ENCODE measurements at regions not wholly inside any gene's neighbourhood (a gene's known extent, or its start where the extent isn't known, plus 50 kb on each side); places are given as distances from the start of the nearest gene placed in this dataset.

GRCh38 chr6:1014431-1014807 is 297.5 kb upstream of the FOXQ1 start:
- Histone ChIP-seq H3K27me3 (ENCODE audit: insufficient read depth, poor library complexity, severe bottlenecking) (no peaks in the 10 kb centered on the region), H3K27ac (replicated peaks) (no peak overlapping the region), H3K4me3 (replicated peaks; ENCODE audit: insufficient read depth, low read length) (no peak overlapping the region)
- no peak for DNase-seq (ENCODE audit: low read depth in 1 of 2, low spot score in 1 of 2)
- TF ChIP-seq REST (IDR thresholded peaks at IDR 0.05; ENCODE audit: insufficient replicate concordance, low read depth) (no peak), SPI1 (IDR thresholded peaks at IDR 0.05; ENCODE audit: borderline replicate concordance, low read depth) (no peak), GABPA (IDR thresholded peaks at IDR 0.05; ENCODE audit: low read depth) (no peak), POLR2AphosphoS5 (IDR thresholded peaks at IDR 0.05; ENCODE audit: low read depth) (no peak)
- TF ChIP-seq, protein P1, sequence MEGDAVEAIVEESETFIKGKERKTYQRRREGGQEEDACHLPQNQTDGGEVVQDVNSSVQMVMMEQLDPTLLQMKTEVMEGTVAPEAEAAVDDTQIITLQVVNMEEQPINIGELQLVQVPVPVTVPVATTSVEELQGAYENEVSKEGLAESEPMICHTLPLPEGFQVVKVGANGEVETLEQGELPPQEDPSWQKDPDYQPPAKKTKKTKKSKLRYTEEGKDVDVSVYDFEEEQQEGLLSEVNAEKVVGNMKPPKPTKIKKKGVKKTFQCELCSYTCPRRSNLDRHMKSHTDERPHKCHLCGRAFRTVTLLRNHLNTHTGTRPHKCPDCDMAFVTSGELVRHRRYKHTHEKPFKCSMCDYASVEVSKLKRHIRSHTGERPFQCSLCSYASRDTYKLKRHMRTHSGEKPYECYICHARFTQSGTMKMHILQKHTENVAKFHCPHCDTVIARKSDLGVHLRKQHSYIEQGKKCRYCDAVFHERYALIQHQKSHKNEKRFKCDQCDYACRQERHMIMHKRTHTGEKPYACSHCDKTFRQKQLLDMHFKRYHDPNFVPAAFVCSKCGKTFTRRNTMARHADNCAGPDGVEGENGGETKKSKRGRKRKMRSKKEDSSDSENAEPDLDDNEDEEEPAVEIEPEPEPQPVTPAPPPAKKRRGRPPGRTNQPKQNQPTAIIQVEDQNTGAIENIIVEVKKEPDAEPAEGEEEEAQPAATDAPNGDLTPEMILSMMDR (IDR thresholded peaks at IDR 0.05; ENCODE audit: insufficient read depth, low read length), result no peak

GRCh38 chr6:1013656-1014430 is 298.1 kb upstream of the FOXQ1 start:
- no peak overlapping the region for H3K27ac ChIP-seq (replicated peaks)
- DNase-seq (ENCODE audit: low read depth in 1 of 2, low spot score in 1 of 2), result no peak
- no peaks in the 10 kb centered on the region for H3K27me3 ChIP-seq (ENCODE audit: insufficient read depth, poor library complexity, severe bottlenecking)
- no peak overlapping the region for H3K4me3 ChIP-seq (replicated peaks; ENCODE audit: insufficient read depth, low read length)
- TF ChIP-seq GABPA (IDR thresholded peaks at IDR 0.05; ENCODE audit: low read depth), result no peak
- TF ChIP-seq SPI1 (IDR thresholded peaks at IDR 0.05; ENCODE audit: borderline replicate concordance, low read depth), result no peak
- TF ChIP-seq POLR2AphosphoS5 (IDR thresholded peaks at IDR 0.05; ENCODE audit: low read depth), result no peak
- no peak for TF ChIP-seq REST (IDR thresholded peaks at IDR 0.05; ENCODE audit: insufficient replicate concordance, low read depth)
- TF ChIP-seq, protein P1 (IDR thresholded peaks at IDR 0.05; ENCODE audit: insufficient read depth, low read length), result no peak

DNA sequence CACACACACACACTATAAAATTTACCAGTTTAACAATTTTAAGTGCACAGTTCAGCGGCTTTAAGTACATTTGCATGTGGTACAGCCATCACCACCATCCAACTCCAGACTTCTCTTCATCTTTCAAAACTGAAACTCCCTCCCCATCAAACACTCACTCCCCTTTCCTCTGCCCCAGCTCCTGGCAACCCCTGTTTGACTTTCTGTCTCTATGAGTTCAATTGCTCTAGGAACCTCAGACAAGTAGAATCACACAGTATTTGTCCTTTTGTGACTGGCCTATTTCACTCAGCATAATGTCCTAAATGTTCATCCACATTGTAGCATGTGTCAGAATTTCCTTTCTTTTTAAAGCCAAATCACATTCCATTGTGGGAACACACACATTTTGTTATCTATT is 302.8 kb upstream of the FOXQ1 start:
- H3K27me3 ChIP-seq (ENCODE audit: insufficient read depth, poor library complexity, severe bottlenecking), result no peaks in the 10 kb centered on the region
- TF ChIP-seq GABPA (IDR thresholded peaks at IDR 0.05; ENCODE audit: low read depth), result no peak
- no peak for TF ChIP-seq REST (IDR thresholded peaks at IDR 0.05; ENCODE audit: insufficient replicate concordance, low read depth)
- TF ChIP-seq, protein P1 (IDR thresholded peaks at IDR 0.05; ENCODE audit: insufficient read depth, low read length), result no peak
- no peak for TF ChIP-seq SPI1 (IDR thresholded peaks at IDR 0.05; ENCODE audit: borderline replicate concordance, low read depth)
- TF ChIP-seq POLR2AphosphoS5 (IDR thresholded peaks at IDR 0.05; ENCODE audit: low read depth), result no peak
- no peak for DNase-seq (ENCODE audit: low read depth in 1 of 2, low spot score in 1 of 2)
- no peak overlapping the region for H3K27ac ChIP-seq (replicated peaks)
- no peak overlapping the region for H3K4me3 ChIP-seq (replicated peaks; ENCODE audit: insufficient read depth, low read length)

Data from HL-60 (cell line).